Right lobe of liver (tissue), 6 donors: ENCODE measurements at regions not wholly inside any gene's neighbourhood (a gene's known extent, or its start where the extent isn't known, plus 50 kb on each side); places are given as distances from the start of the nearest gene placed in this dataset.

ENCODE experiments used
- ATAC-seq, 4 donors: fragments of 200-7000 bp; cut with Tn5 transposase; one replicate each; pipeline ENCODE4 v1.9.1; 2020; ENCODE audit warnings: mild to moderate bottlenecking in 4 of 4, moderate library complexity in 4 of 4
- DNase-seq, 3 donors: peaks; one replicate each; pipeline ENCODE4 v3.0.0-alpha.2; 2020
- H3K27ac ChIP-seq, 3 donors: fragments of 200-600 bp; one replicate each; pipeline ENCODE4 v1.8.0; 2022
- H3K27me3 ChIP-seq, 2 donors: fragments of 200-600 bp; one replicate each; pipeline ENCODE4 v1.8.0; 2022
- H3K36me3 ChIP-seq, 4 donors: fragments of 200-600 bp; sonication (generic) in 1 of 4; one replicate each; pipeline versions ENCODE4 v1.5.1 to v1.8.0; 2017 to 2022; ENCODE audit warnings: control low read depth in 1 of 4
- H3K4me1 ChIP-seq, 4 donors: fragments of 200-600 bp; sonication (generic) in 1 of 4; one replicate each; pipeline versions ENCODE4 v1.5.1 to v1.8.0; 2017 to 2022; ENCODE audit warnings: control low read depth in 1 of 4
- H3K4me3 ChIP-seq, 3 donors: fragments of 200-600 bp; one replicate each; pipeline ENCODE4 v1.8.0; 2022
- H3K9me3 ChIP-seq, 4 donors: fragments of 200-600 bp; sonication (generic) in 1 of 4; one replicate each; pipeline versions ENCODE4 v1.5.1 to v1.8.0; 2017 to 2022; ENCODE audit warnings: control low read depth in 1 of 4
- CTCF ChIP-seq, 4 donors: fragments of 200-600 bp in 3 of 4; fragments of 450-650 bp in 1 of 4; IDR thresholded peaks; one replicate each; pipeline versions ENCODE4 v1.5.1 to v1.8.0; 2016 to 2022; ENCODE audit warnings: antibody characterized with exemption in 4 of 4, mild to moderate bottlenecking in 2 of 4
- POLR2A ChIP-seq: fragments of 450-650 bp; IDR thresholded peaks from one replicate; pipeline ENCODE4 v1.6.1; 2017; ENCODE audit warnings: antibody characterized with exemption, mild to moderate bottlenecking
- WGBS: methylation state at CpG from one replicate; pipeline ENCODE4 v1.1.6; 2018; ENCODE audit warnings: low coverage, low lambda C conversion rate; ENCODE audit not compliant: insufficient coverage; ENCODE audit errors: missing lambda C conversion rate; 5-methylcytosine and 5-hydroxymethylcytosine counted together
- intact Hi-C, 2 donors: fragments of 100-400 bp; cut with DNase I; formaldehyde crosslinking; loops; one replicate each; pipeline versions ENCODE4 v1.11.2 to v1.14.1; 2022
- donor health status: DM: no; HTN: yes; CAD: no.
- donor health status: DM: no; HTN: no; CAD: no.
- donor health status: DM: no; HTN: no; CAD: no.
- donor health status: DM: no; HTN: yes; CAD: no.
- donor health status: DM: no; HTN: yes; CAD: no.

DNA sequence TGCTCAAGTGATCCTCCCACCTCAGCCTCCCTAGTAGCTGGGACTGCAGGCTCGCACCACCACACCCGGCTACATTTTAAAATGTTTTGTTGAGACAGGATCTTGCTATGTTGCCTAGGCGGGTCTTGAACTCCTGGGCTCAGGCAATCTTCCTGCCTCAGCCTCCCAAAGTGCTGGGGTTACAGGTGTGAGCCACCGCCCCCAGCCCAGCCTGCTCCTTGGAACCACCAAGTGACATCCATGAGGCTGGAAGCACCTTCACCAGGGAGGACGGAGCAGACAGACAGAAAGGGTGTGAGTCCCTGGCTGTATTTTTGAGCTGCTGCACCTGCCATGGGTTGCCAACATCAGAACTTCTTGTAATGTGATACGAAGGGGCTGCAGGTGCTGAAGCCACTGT, 62.3 kb upstream of the UBE3C start:
- no peak for TF ChIP-seq CTCF (IDR thresholded peaks at IDR 0.05)
- TF ChIP-seq POLR2A = no peak
- Histone ChIP-seq H3K4me3 (no peak overlapping the region), H3K4me1 (no peaks in the 10 kb centered on the region), H3K27ac (no peak overlapping the region), H3K27me3 (no peaks in the 10 kb centered on the region), H3K36me3 (no peaks in the 10 kb centered on the region), H3K9me3 (no peaks in the 10 kb centered on the region)
- 90% methylated on average over 3 of the region's 6 CpGs for WGBS
- DNase-seq (no peak), ATAC-seq (no peak)
- intact Hi-C loops = no loop called here

- no peak for ATAC-seq
- H3K36me3 ChIP-seq = no peaks in the 10 kb centered on the region
- no peak overlapping the region for H3K27ac ChIP-seq
- WGBS = 58% methylated on average over 8 of the region's 11 CpGs
- no peaks in the 10 kb centered on the region for H3K9me3 ChIP-seq
- H3K27me3 ChIP-seq = no peaks in the 10 kb centered on the region
- intact Hi-C loops = no loop called here
- H3K4me1 ChIP-seq = no peaks in the 10 kb centered on the region
- DNase-seq = no peak
- no peak overlapping the region for H3K4me3 ChIP-seq
- TF ChIP-seq POLR2A = no peak
- TF ChIP-seq CTCF (IDR thresholded peaks at IDR 0.05) = no peak
Measured at GRCh38 chr7:157077021-157077420, 61.7 kb upstream of the UBE3C start.

DNA sequence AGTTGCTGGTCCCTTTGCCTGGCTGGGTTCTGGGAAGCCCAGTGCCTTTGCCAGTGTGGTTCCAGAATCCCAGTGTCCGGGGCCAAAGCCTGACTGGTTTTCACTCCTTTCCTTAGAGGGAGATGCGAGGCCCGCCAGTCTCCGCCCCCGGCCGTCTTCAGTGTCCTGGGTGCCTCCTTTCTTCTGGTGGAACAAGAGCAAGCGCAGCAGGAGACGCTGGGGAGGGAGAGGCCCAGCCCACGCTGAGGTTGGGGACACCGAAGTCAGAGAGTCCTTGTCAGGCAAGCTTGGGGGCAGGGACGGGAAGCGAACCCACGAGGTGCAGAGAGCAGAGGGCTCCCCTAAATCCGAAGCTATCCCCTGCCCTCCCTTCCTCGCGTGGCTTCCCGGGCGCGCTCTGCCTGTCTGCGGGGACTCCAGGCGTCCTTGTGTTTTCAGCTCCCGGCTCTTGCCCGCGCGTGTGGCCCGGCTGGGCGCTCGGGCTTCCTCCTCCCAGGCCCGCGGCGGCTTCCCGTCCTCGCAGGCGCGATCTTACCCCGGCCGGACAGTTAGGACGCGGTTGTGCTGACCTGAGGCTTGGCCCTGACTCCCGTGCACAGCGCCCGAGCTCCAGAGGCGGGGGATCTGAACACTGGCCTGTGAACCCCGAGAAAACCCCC, 60.6 kb upstream of the UBE3C start:
- intact Hi-C loops = no loop called here
- DNase-seq (no peak), ATAC-seq (peak in 1 of 4 donors; percentile 22)
- Histone ChIP-seq H3K27me3 (no peaks in the 10 kb centered on the region), H3K4me1 (no peaks in the 10 kb centered on the region), H3K4me3 (no peak overlapping the region), H3K36me3 (no peaks in the 10 kb centered on the region), H3K9me3 (no peaks in the 10 kb centered on the region), H3K27ac (no peak overlapping the region)
- 8% methylated on average over 20 of the region's 44 CpGs for WGBS
- no peak for TF ChIP-seq POLR2A
- TF ChIP-seq CTCF (IDR thresholded peaks at IDR 0.05) = no peak

DNA sequence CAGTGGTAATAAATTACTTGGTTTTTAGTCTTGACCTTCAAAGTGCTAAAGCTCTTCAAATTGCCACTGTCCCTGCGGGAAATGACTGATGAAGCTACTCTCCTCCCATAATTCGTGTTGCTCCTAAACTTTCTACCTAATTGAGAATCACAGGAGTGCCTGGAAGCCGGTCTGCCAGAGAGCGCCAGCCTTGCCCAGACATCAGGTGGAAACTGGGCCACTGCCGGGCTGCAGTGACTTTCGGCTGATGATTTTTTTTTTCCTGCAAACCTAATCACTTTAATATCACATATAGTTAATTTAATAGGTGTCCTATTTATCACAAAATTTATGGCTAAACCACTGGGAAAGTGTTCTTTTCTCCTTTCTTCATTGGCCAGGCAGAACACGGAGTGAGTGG, 59.6 kb upstream of the UBE3C start:
- TF ChIP-seq CTCF (IDR thresholded peaks at IDR 0.05) (no peak), POLR2A (no peak)
- Histone ChIP-seq H3K36me3 (no peaks in the 10 kb centered on the region), H3K27me3 (no peaks in the 10 kb centered on the region), H3K4me1 (no peaks in the 10 kb centered on the region), H3K9me3 (no peaks in the 10 kb centered on the region), H3K27ac (no peak overlapping the region), H3K4me3 (no peak overlapping the region)
- ATAC-seq = no peak
- intact Hi-C loops = no loop called here
- DNase-seq = no peak
- 83% methylated on average over 7 of the region's 7 CpGs for WGBS
